OCI-LY1 (cell line): ENCODE measurements at regions not wholly inside any gene's neighbourhood (a gene's known extent, or its start where the extent isn't known, plus 50 kb on each side); places are given as distances from the start of the nearest gene placed in this dataset.

Experiments used
- H2AFZ ChIP-seq: fragments of 200-600 bp; sonication (generic), shearing (Covaris generic); 2 replicates; pipeline ENCODE4 v1.6.0; 2014; ENCODE audit warnings: antibody characterized with exemption, mild to moderate bottlenecking, low read length
- H3F3A ChIP-seq: fragments of 200-600 bp; sonication (generic), shearing (Covaris generic); 2 replicates; pipeline ENCODE4 v1.6.0; 2014; ENCODE audit warnings: mild to moderate bottlenecking, antibody characterized with exemption, low read length, moderate library complexity; ENCODE audit not compliant: insufficient read depth
- H3K27ac ChIP-seq: fragments of 200-600 bp; sonication (generic); 2 replicates; pipeline ENCODE4 v1.5.1; 2014; ENCODE audit warnings: low read length, mixed run types, mild to moderate bottlenecking, low read depth; ENCODE audit not compliant: poor library complexity, severe bottlenecking
- H3K27me3 ChIP-seq: fragments of 200-600 bp; sonication (generic); 2 replicates; pipeline ENCODE4 v1.6.0; 2014; ENCODE audit warnings: antibody characterized with exemption, mild to moderate bottlenecking, low read length, moderate library complexity; ENCODE audit not compliant: insufficient read depth
- H3K36me3 ChIP-seq: fragments of 200-600 bp; sonication (generic); 2 replicates; pipeline ENCODE4 v1.6.1; 2014; ENCODE audit warnings: mild to moderate bottlenecking, antibody characterized with exemption, low read length, moderate library complexity, mixed read lengths; ENCODE audit not compliant: insufficient read depth
- H3K4me1 ChIP-seq: fragments of 200-600 bp; sonication (generic); 2 replicates; pipeline ENCODE4 v1.5.1; 2014; ENCODE audit warnings: mild to moderate bottlenecking, low read length, moderate library complexity; ENCODE audit not compliant: insufficient read depth, severe bottlenecking
- H3K4me2 ChIP-seq: fragments of 200-600 bp; sonication (generic), shearing (Covaris generic); 2 replicates; pipeline ENCODE4 v1.6.1; 2014; ENCODE audit warnings: low read length
- H3K4me3 ChIP-seq: fragments of 200-600 bp; sonication (generic); 2 replicates; pipeline ENCODE4 v1.5.1; 2014; ENCODE audit warnings: low read length, low read depth, mild to moderate bottlenecking, mixed read lengths; ENCODE audit not compliant: poor library complexity, severe bottlenecking
- H3K79me2 ChIP-seq: fragments of 200-600 bp; shearing (Covaris generic); 2 replicates; pipeline ENCODE4 v1.6.1; 2016; ENCODE audit warnings: mixed run types, low read length, mixed read lengths; ENCODE audit not compliant: insufficient read depth
- H3K9ac ChIP-seq: fragments of 200-600 bp; sonication (generic), shearing (Covaris generic); 2 replicates; pipeline ENCODE4 v1.6.1; 2014; ENCODE audit warnings: mild to moderate bottlenecking, low read length, mixed read lengths
- H3K9me2 ChIP-seq: fragments of 200-600 bp; sonication (generic), shearing (Covaris generic); 2 replicates; pipeline ENCODE4 v1.6.1; 2014; ENCODE audit warnings: low read depth, mild to moderate bottlenecking, low read length, mixed read lengths
- H3K9me3 ChIP-seq: fragments of 200-600 bp; shearing (Covaris generic); 2 replicates; pipeline ENCODE4 v1.6.1; 2014; ENCODE audit warnings: low read length, mixed read lengths
- H4K20me1 ChIP-seq: fragments of 200-600 bp; sonication (generic), shearing (Covaris generic); 2 replicates; pipeline ENCODE4 v1.6.0; 2016; ENCODE audit warnings: mild to moderate bottlenecking, low read length; ENCODE audit not compliant: insufficient read depth
- EZH2 ChIP-seq: fragments of 200-600 bp; sonication (generic), shearing (Covaris generic); IDR thresholded peaks from 2 replicates; pipeline ENCODE4 v1.8.0; 2017; ENCODE audit warnings: borderline replicate concordance, mixed run types, mild to moderate bottlenecking, antibody characterized with exemption, low read length, moderate library complexity, mixed read lengths
- TF ChIP-seq, protein P1 (sequence below): fragments of 200-600 bp; sonication (generic), shearing (Covaris generic); IDR thresholded peaks from 2 replicates; pipeline ENCODE4 v1.5.1; 2017; ENCODE audit warnings: mild to moderate bottlenecking, antibody characterized with exemption, low read length, moderate library complexity, mixed read lengths

- no peaks in the 10 kb centered on the region for H3F3A ChIP-seq
- no peaks in the 10 kb centered on the region for H3K27me3 ChIP-seq
- H3K9ac ChIP-seq, result no peak overlapping the region
- no peaks in the 10 kb centered on the region for H3K9me3 ChIP-seq
- H3K4me2 ChIP-seq, result no peak overlapping the region
- H3K4me3 ChIP-seq, result no peak overlapping the region
- H3K27ac ChIP-seq, result no peak overlapping the region
- no peaks in the 10 kb centered on the region for H3K36me3 ChIP-seq
- no peaks in the 10 kb centered on the region for H3K9me2 ChIP-seq
- H4K20me1 ChIP-seq, result no peaks in the 10 kb centered on the region
- no peaks in the 10 kb centered on the region for H3K79me2 ChIP-seq
- H3K4me1 ChIP-seq, result no peaks in the 10 kb centered on the region
- H2AFZ ChIP-seq, result no peak overlapping the region
- TF ChIP-seq, protein P1, sequence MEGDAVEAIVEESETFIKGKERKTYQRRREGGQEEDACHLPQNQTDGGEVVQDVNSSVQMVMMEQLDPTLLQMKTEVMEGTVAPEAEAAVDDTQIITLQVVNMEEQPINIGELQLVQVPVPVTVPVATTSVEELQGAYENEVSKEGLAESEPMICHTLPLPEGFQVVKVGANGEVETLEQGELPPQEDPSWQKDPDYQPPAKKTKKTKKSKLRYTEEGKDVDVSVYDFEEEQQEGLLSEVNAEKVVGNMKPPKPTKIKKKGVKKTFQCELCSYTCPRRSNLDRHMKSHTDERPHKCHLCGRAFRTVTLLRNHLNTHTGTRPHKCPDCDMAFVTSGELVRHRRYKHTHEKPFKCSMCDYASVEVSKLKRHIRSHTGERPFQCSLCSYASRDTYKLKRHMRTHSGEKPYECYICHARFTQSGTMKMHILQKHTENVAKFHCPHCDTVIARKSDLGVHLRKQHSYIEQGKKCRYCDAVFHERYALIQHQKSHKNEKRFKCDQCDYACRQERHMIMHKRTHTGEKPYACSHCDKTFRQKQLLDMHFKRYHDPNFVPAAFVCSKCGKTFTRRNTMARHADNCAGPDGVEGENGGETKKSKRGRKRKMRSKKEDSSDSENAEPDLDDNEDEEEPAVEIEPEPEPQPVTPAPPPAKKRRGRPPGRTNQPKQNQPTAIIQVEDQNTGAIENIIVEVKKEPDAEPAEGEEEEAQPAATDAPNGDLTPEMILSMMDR, result no peak
- no peak for TF ChIP-seq EZH2
Measured at GRCh38 chr1:243910607-243911006, 60.6 kb upstream of the AKT3 start.

DNA sequence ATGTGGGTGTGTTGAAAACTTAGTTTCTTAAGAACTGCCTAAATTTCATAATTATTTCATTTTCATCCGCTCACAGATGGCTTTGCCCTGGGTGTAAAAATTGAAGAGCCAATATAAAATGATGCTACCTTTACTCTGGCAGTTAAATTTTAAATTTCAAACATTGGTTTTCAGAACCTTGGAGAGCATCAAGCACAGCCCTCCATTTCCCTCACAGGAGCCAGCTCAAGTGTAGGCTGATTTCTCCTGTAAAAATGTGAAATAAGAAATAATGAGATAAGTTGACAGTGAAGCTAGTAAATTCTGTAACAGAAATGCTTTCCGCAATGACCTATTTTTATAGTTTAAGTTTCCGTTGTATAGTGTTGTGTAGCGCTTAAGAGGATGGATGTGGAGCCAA lies 53.9 kb upstream of the AKT3 start:
- no peaks in the 10 kb centered on the region for H3K9me2 ChIP-seq
- no peak overlapping the region for H3K9ac ChIP-seq
- H3K79me2 ChIP-seq, result no peaks in the 10 kb centered on the region
- no peaks in the 10 kb centered on the region for H3F3A ChIP-seq
- H4K20me1 ChIP-seq, result no peaks in the 10 kb centered on the region
- H3K9me3 ChIP-seq, result no peaks in the 10 kb centered on the region
- no peak overlapping the region for H3K27ac ChIP-seq
- H3K4me3 ChIP-seq, result no peak overlapping the region
- no peak overlapping the region for H3K4me2 ChIP-seq
- no peak overlapping the region for H2AFZ ChIP-seq
- no peaks in the 10 kb centered on the region for H3K27me3 ChIP-seq
- H3K4me1 ChIP-seq, result no peaks in the 10 kb centered on the region
- TF ChIP-seq EZH2, result no peak
- TF ChIP-seq, protein P1, result no peak
- H3K36me3 ChIP-seq, result no peaks in the 10 kb centered on the region

GRCh38 chr1:243903041-243903440 lies 53.0 kb upstream of the AKT3 start:
- no peak overlapping the region for H3K4me3 ChIP-seq
- no peak overlapping the region for H3K4me2 ChIP-seq
- H3K36me3 ChIP-seq, result no peaks in the 10 kb centered on the region
- H3K79me2 ChIP-seq, result no peaks in the 10 kb centered on the region
- H4K20me1 ChIP-seq, result no peaks in the 10 kb centered on the region
- no peaks in the 10 kb centered on the region for H3K9me3 ChIP-seq
- H3F3A ChIP-seq, result no peaks in the 10 kb centered on the region
- TF ChIP-seq, protein P1, result no peak
- TF ChIP-seq EZH2, result no peak
- no peaks in the 10 kb centered on the region for H3K27me3 ChIP-seq
- H3K9me2 ChIP-seq, result no peaks in the 10 kb centered on the region
- H3K27ac ChIP-seq, result no peak overlapping the region
- H2AFZ ChIP-seq, result no peak overlapping the region
- no peaks in the 10 kb centered on the region for H3K4me1 ChIP-seq
- H3K9ac ChIP-seq, result no peak overlapping the region
